ENCODE measurements at regions not wholly inside any gene's neighbourhood (a gene's known extent, or its start where the extent isn't known, plus 50 kb on each side); places are given as distances from the start of the nearest gene placed in this dataset.

DNA sequence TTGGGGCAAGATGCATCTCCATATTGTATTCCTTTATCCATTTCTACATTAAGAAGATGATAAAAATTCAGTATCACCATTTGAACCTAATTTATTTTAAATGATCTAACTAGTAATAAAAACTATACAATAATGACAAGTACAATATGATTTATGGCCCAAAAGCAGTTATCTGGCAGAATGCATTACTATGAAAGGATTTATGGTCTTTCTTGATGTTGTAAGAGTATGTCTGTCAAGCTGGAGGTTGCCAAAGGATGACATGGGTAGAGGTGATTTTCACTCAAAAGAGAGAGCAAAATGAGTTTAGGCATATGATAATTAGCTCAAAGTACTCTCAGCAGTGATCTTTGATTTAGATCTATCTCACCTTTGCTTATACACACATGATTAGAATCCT is 54.2 kb upstream of the MAP2 start:
- TF ChIP-seq FOXP2 (optimal IDR thresholded peaks at IDR 0.05; ENCODE audit: control extremely low read depth, extremely low read length, insufficient read depth) (no peak), POLR2AphosphoS5 (IDR thresholded peaks at IDR 0.05; ENCODE audit: borderline replicate concordance, low read depth, low read length) (no peak), EZH2 (IDR thresholded peaks at IDR 0.05) (no peak)
